ENCODE measurements at regions not wholly inside any gene's neighbourhood (a gene's known extent, or its start where the extent isn't known, plus 50 kb on each side); places are given as distances from the start of the nearest gene placed in this dataset.

GRCh38 chr10:89959433-89960110, 258.2 kb downstream of the KIF20B start:
- Histone ChIP-seq H3K36me3 (ENCODE audit: low read depth, low read length) (no peaks in the 10 kb centered on the region), H3K4me1 (ENCODE audit: insufficient read depth, low read length) (no peaks in the 10 kb centered on the region), H3K4me3 (ENCODE audit: low read length) (no peak overlapping the region), H3K27ac (ENCODE audit: low read length) (no peak overlapping the region), H3K27me3 (ENCODE audit: low read length) (no peaks in the 10 kb centered on the region), H3F3A (ENCODE audit: low read length, unreplicated experiment) (no peaks in the 10 kb centered on the region), H3K9me2 (replicated peaks; ENCODE audit: low read length) (no peaks in the 10 kb centered on the region), H3K9me3 (ENCODE audit: low read length) (no peaks in the 10 kb centered on the region), H4K20me1 (ENCODE audit: low read length) (no peaks in the 10 kb centered on the region), H2AFZ (ENCODE audit: low read length) (no peak overlapping the region), H3K79me2 (ENCODE audit: low read length) (no peaks in the 10 kb centered on the region), H3K9ac (ENCODE audit: low read length) (no peak overlapping the region), H3K4me2 (ENCODE audit: low read length) (no peak overlapping the region)
- no peak for TF ChIP-seq EZH2phosphoT487 (IDR thresholded peaks at IDR 0.05; ENCODE audit: borderline replicate concordance, low read length)
- TF ChIP-seq EZH2 (IDR thresholded peaks at IDR 0.05; ENCODE audit: low read length, unreplicated experiment) = no peak
- TF ChIP-seq, protein P1, sequence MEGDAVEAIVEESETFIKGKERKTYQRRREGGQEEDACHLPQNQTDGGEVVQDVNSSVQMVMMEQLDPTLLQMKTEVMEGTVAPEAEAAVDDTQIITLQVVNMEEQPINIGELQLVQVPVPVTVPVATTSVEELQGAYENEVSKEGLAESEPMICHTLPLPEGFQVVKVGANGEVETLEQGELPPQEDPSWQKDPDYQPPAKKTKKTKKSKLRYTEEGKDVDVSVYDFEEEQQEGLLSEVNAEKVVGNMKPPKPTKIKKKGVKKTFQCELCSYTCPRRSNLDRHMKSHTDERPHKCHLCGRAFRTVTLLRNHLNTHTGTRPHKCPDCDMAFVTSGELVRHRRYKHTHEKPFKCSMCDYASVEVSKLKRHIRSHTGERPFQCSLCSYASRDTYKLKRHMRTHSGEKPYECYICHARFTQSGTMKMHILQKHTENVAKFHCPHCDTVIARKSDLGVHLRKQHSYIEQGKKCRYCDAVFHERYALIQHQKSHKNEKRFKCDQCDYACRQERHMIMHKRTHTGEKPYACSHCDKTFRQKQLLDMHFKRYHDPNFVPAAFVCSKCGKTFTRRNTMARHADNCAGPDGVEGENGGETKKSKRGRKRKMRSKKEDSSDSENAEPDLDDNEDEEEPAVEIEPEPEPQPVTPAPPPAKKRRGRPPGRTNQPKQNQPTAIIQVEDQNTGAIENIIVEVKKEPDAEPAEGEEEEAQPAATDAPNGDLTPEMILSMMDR (conservative IDR thresholded peaks at IDR 0.05; ENCODE audit: low read depth, low read length) = no peak
- ChIA-PET POLR2A (ENCODE audit: unreplicated experiment) (interaction anchor here (0.6 kb wide), 1 partner anchor 455 kb away, joined by 3 read pairs; no protein-coding TSS in a partner anchor), CTCF (no interaction called here)
- no TSS peak for BruUV-seq (replicated peaks)
- intact Hi-C loops (cut with micrococcal nuclease) = loop anchor here (5.0 to 10.0 kb wide), 2 partner anchors 125 to 183 kb away; no protein-coding TSS in a partner anchor
- no peak for ATAC-seq
- no peak for DNase-seq

- CTCF ChIA-PET = no interaction called here
- Histone ChIP-seq H3K4me2 (ENCODE audit: low read length) (no peak overlapping the region), H3K4me1 (ENCODE audit: insufficient read depth, low read length) (no peaks in the 10 kb centered on the region), H4K20me1 (ENCODE audit: low read length) (no peaks in the 10 kb centered on the region), H3K9me3 (ENCODE audit: low read length) (no peaks in the 10 kb centered on the region), H3K27me3 (ENCODE audit: low read length) (no peaks in the 10 kb centered on the region), H3K36me3 (ENCODE audit: low read depth, low read length) (no peaks in the 10 kb centered on the region), H2AFZ (ENCODE audit: low read length) (no peak overlapping the region), H3K79me2 (ENCODE audit: low read length) (no peaks in the 10 kb centered on the region), H3K4me3 (ENCODE audit: low read length) (no peak overlapping the region), H3K9me2 (replicated peaks; ENCODE audit: low read length) (no peaks in the 10 kb centered on the region), H3K27ac (ENCODE audit: low read length) (no peak overlapping the region), H3K9ac (ENCODE audit: low read length) (no peak overlapping the region), H3F3A (ENCODE audit: low read length, unreplicated experiment) (no peaks in the 10 kb centered on the region)
- POLR2A ChIA-PET (ENCODE audit: unreplicated experiment) = no interaction called here
- no TSS peak for BruUV-seq (replicated peaks)
- DNase-seq (no peak), ATAC-seq (no peak)
- intact Hi-C loops (cut with micrococcal nuclease) = no loop called here
- TF ChIP-seq, protein P1 (conservative IDR thresholded peaks at IDR 0.05; ENCODE audit: low read depth, low read length) = no peak
- TF ChIP-seq EZH2phosphoT487 (IDR thresholded peaks at IDR 0.05; ENCODE audit: borderline replicate concordance, low read length) (no peak), EZH2 (IDR thresholded peaks at IDR 0.05; ENCODE audit: low read length, unreplicated experiment) (no peak)
Observed at GRCh38 chr10:89963451-89964102, 262.2 kb downstream of the KIF20B start.

DNA sequence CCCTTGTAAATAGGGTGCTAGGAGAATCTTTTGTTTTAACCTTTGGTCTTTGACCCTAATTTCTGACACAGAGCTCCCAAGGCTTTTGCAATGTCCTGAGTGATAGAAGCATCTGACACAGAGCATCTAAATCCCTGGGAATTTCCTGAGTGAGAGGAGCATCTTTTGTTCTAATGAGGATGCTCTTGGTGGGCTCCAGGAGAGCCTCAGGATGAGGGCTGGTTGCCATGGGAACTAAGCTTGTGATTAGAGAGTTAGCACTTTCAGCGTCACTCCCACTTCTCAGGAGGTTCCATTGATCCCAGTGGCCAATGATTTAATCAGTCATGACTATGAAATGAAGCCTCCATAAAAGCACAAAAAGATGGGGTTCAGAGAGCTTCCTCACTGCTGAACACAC, 264.8 kb downstream of the KIF20B start:
- Histone ChIP-seq H3K79me2 (ENCODE audit: low read length) (no peaks in the 10 kb centered on the region), H3K27ac (ENCODE audit: low read length) (no peak overlapping the region), H3K4me3 (ENCODE audit: low read length) (no peak overlapping the region), H3K9me3 (ENCODE audit: low read length) (no peaks in the 10 kb centered on the region), H3K9ac (ENCODE audit: low read length) (no peak overlapping the region), H2AFZ (ENCODE audit: low read length) (no peak overlapping the region), H3K4me2 (ENCODE audit: low read length) (no peak overlapping the region), H3F3A (ENCODE audit: low read length, unreplicated experiment) (no peaks in the 10 kb centered on the region), H3K36me3 (ENCODE audit: low read depth, low read length) (no peaks in the 10 kb centered on the region), H3K27me3 (ENCODE audit: low read length) (no peaks in the 10 kb centered on the region), H3K9me2 (replicated peaks; ENCODE audit: low read length) (no peaks in the 10 kb centered on the region), H4K20me1 (ENCODE audit: low read length) (no peaks in the 10 kb centered on the region), H3K4me1 (ENCODE audit: insufficient read depth, low read length) (no peaks in the 10 kb centered on the region)
- TF ChIP-seq EZH2 (IDR thresholded peaks at IDR 0.05; ENCODE audit: low read length, unreplicated experiment) = no peak
- TF ChIP-seq, protein P1 (conservative IDR thresholded peaks at IDR 0.05; ENCODE audit: low read depth, low read length) = no peak
- TF ChIP-seq EZH2phosphoT487 (IDR thresholded peaks at IDR 0.05; ENCODE audit: borderline replicate concordance, low read length) = no peak
- no TSS peak for BruUV-seq (replicated peaks)
- intact Hi-C loops (cut with micrococcal nuclease) = no loop called here
- ATAC-seq (no peak), DNase-seq (no peak)
- ChIA-PET CTCF (no interaction called here), POLR2A (ENCODE audit: unreplicated experiment) (no interaction called here)
